Stimulated activated memory B cell treated with anti-CD40 and anti-IgM and Interleukin-4, amounts not matched to agents 10 μg/mL and 1 μg/mL and 100 μg/mL, for 72 hours (primary cell): ENCODE measurements at regions not wholly inside any gene's neighbourhood (a gene's known extent, or its start where the extent isn't known, plus 50 kb on each side); places are given as distances from the start of the nearest gene placed in this dataset.
"Not testable (repeated sequence)": the region's sequence is repeated elsewhere in the genome, so short reads cannot be mapped to it uniquely, and the experiment has no call there.

Source experiments
- ATAC-seq: fragments of 150-1000 bp; cut with Tn5 transposase; 2 replicates; pipeline ENCODE4 v1.10.0; 2021
- H3K27ac Mint-ChIP-seq: one replicate; pipeline ENCODE4 v1.8.0; 2022; ENCODE audit warnings: mild to moderate bottlenecking, mixed read lengths
- H3K27me3 Mint-ChIP-seq: one replicate; pipeline ENCODE4 v1.8.0; 2022; ENCODE audit warnings: mixed read lengths
- H3K36me3 Mint-ChIP-seq: one replicate; pipeline ENCODE4 v1.8.0; 2022; ENCODE audit warnings: mixed read lengths
- H3K4me1 Mint-ChIP-seq: one replicate; pipeline ENCODE4 v1.8.0; 2022; ENCODE audit warnings: mixed read lengths
- H3K4me3 Mint-ChIP-seq: one replicate; pipeline ENCODE4 v1.8.0; 2022; ENCODE audit warnings: mild to moderate bottlenecking, moderate library complexity, mixed read lengths
- H3K9me3 Mint-ChIP-seq: one replicate; pipeline ENCODE4 v1.8.0; 2022; ENCODE audit warnings: mixed read lengths

GRCh38 chr17:77088455-77089123, 52.2 kb upstream of the SEC14L1 start:
- Mint-ChIP-seq H3K27ac (peak overlapping the region; percentile 95), H3K9me3 (no peaks in the 10 kb centered on the region), H3K36me3 (peaks cover 35% of the 10 kb centered on the region), H3K4me1 (peaks cover 46% of the 10 kb centered on the region), H3K4me3 (peak overlapping the region; percentile 88), H3K27me3 (peaks cover 22% of the 10 kb centered on the region)
- peak; percentile 93 for ATAC-seq

- Mint-ChIP-seq H3K9me3 (no peaks in the 10 kb centered on the region), H3K4me3 (peak overlapping the region; percentile 88), H3K27ac (peak overlapping the region; percentile 95), H3K4me1 (peaks cover 46% of the 10 kb centered on the region), H3K27me3 (peaks cover 22% of the 10 kb centered on the region), H3K36me3 (peaks cover 40% of the 10 kb centered on the region)
- ATAC-seq = no peak
Observed at GRCh38 chr17:77089124-77089490, 51.7 kb upstream of the SEC14L1 start.

GRCh38 chr17:77089949-77090348, 50.8 kb upstream of the SEC14L1 start:
- peak overlapping the region; percentile 88 for H3K4me3 Mint-ChIP-seq

GRCh38 chr17:77090476-77090875, 50.3 kb upstream of the SEC14L1 start:
- Mint-ChIP-seq H3K4me3 (peak overlapping the region; percentile 46), H3K4me1 (peaks cover 46% of the 10 kb centered on the region), H3K27me3 (peaks cover 10% of the 10 kb centered on the region), H3K9me3 (no peaks in the 10 kb centered on the region), H3K27ac (peak overlapping the region; percentile 95), H3K36me3 (peaks cover 47% of the 10 kb centered on the region)
- ATAC-seq = no peak

More at GRCh38 chr17:77089949-77090348, 50.8 kb upstream of the SEC14L1 start:
- peaks cover 15% of the 10 kb centered on the region for H3K27me3 Mint-ChIP-seq
- not testable (repeated sequence) for H3K9me3 Mint-ChIP-seq, ATAC-seq
- H3K27ac Mint-ChIP-seq = peak overlapping the region; percentile 95
- H3K4me1 Mint-ChIP-seq = peaks cover 46% of the 10 kb centered on the region
- H3K36me3 Mint-ChIP-seq = peaks cover 45% of the 10 kb centered on the region
